HUES48 (cell line): ENCODE measurements at regions not wholly inside any gene's neighbourhood (a gene's known extent, or its start where the extent isn't known, plus 50 kb on each side); places are given as distances from the start of the nearest gene placed in this dataset.

Source experiments
- H3K27ac ChIP-seq: one replicate; pipeline ENCODE4 v1.7.0; 2013; ENCODE audit warnings: low read depth, low read length, inconsistent platforms
- H3K27me3 ChIP-seq: 2 replicates; pipeline ENCODE4 v1.6.1; 2013; ENCODE audit warnings: mild to moderate bottlenecking, low read length; ENCODE audit not compliant: control insufficient read depth, insufficient read depth
- H3K36me3 ChIP-seq: 2 replicates; pipeline ENCODE4 v1.6.1; 2013; ENCODE audit warnings: low read length; ENCODE audit not compliant: control insufficient read depth, insufficient read depth
- H3K4me1 ChIP-seq: 2 replicates; pipeline ENCODE4 v1.6.1; 2013; ENCODE audit warnings: mild to moderate bottlenecking, low read length; ENCODE audit not compliant: control insufficient read depth, insufficient read depth
- H3K4me3 ChIP-seq: 2 replicates; pipeline ENCODE4 v1.5.1; 2013; ENCODE audit warnings: mild to moderate bottlenecking, low read depth, low read length
- H3K9ac ChIP-seq: 2 replicates; pipeline ENCODE4 v1.6.1; 2013; ENCODE audit warnings: mild to moderate bottlenecking, low read depth, low read length, moderate library complexity
- H3K9me3 ChIP-seq: 2 replicates; pipeline ENCODE4 v1.6.1; 2013; ENCODE audit warnings: low read length; ENCODE audit not compliant: control insufficient read depth, insufficient read depth

DNA sequence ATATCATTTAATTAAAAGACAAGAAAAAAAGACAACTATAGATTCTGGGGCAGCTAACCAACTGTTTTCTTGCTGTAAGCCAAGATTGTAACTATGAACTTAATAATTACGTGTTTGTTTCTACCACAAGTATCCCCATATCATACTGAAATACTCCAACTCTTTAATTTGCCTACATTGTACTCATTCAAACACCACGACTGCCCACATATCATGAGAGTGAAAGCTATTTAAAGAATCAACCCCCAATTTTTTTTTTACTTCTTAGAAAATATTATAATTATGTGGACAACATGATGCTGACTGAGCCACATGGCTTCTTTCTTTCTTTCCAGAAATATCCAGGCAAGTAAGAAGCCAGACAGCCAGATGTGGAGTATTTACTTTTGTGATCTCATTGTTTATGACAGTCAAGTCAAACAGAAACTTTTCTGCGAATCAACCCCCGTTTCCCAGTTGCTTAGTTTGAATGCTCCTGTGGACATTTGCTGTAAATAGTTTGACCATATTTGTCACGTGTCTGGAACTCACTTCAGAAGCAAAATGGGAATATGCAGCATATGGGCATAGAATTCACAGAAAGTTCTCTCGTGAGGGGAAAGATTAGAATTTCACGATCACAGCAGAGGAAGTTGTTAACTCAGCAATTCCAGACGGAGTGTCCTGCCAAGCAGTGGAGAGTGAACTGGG, 126.8 kb upstream of the PSMD7 start:
- no peak overlapping the region for H3K4me3 ChIP-seq
- H3K9me3 ChIP-seq = no peaks in the 10 kb centered on the region
- H3K36me3 ChIP-seq = no peaks in the 10 kb centered on the region
- H3K4me1 ChIP-seq = no peaks in the 10 kb centered on the region
- H3K27ac ChIP-seq = no peak overlapping the region
- no peak overlapping the region for H3K9ac ChIP-seq
- H3K27me3 ChIP-seq = no peaks in the 10 kb centered on the region

DNA sequence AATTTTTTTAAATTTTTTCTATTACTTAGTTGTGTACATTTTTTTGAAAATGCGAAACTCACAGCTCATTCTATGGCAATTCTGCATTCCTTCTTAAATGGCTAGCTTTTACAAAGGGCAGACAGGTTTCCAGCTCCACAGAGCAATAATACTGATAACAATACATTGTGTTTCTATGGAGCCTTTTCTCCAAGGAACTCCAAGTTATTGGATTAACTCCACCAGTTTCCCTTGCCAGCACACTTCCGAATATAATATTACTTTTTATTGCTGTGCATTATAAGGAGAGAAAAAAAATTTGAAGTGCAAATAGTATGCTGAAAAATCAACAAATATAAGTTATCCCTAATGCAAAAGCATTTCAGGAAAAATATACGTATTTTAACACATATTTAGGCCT, 127.5 kb upstream of the PSMD7 start:
- Histone ChIP-seq H3K9me3 (no peaks in the 10 kb centered on the region), H3K27ac (no peak overlapping the region), H3K4me1 (no peaks in the 10 kb centered on the region), H3K36me3 (no peaks in the 10 kb centered on the region), H3K4me3 (no peak overlapping the region), H3K9ac (no peak overlapping the region), H3K27me3 (no peaks in the 10 kb centered on the region)

DNA sequence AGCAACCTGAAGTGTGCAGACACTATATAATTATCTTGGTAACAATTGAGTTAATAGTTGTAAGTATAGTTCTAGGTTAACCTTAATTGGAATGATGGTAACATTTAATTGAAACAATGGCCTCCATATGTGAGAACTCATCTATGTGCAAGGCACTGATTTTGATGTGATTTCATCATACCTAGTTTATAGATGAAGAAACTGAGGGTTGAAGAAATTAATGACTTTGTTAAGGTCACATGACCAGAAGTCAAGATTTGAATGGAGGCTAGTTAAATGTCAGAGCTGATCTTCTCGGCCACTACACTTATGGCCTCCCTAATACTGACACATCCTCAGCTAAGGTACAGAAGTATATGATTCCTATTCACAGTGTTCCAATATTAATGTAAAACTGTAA, 128.2 kb upstream of the PSMD7 start:
- Histone ChIP-seq H3K27ac (no peak overlapping the region), H3K4me3 (no peak overlapping the region), H3K27me3 (no peaks in the 10 kb centered on the region), H3K9ac (no peak overlapping the region), H3K36me3 (no peaks in the 10 kb centered on the region), H3K9me3 (no peaks in the 10 kb centered on the region), H3K4me1 (no peaks in the 10 kb centered on the region)

DNA sequence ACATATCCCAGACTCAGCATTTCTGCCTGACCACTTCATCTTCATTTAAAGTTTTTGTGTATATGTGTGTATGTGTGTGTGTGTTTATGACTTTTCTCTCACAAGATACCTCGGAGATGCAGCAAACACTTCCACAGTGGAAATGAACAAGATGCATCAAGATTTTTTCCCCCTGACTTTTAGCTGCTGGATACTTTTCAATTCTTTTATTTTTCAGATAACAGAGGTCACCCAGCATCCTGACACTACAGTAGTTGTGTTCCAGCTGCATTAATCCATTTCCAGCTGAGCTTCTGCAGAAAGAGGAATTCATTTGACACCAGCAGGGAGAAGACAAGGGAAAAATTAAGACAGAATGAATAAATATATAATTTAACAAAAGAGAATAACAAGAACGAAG, 130.2 kb upstream of the PSMD7 start:
- no peak overlapping the region for H3K4me3 ChIP-seq
- no peak overlapping the region for H3K9ac ChIP-seq
- H3K36me3 ChIP-seq = no peaks in the 10 kb centered on the region
- H3K27me3 ChIP-seq = no peaks in the 10 kb centered on the region
- H3K9me3 ChIP-seq = no peaks in the 10 kb centered on the region
- no peak overlapping the region for H3K27ac ChIP-seq
- H3K4me1 ChIP-seq = no peaks in the 10 kb centered on the region

DNA sequence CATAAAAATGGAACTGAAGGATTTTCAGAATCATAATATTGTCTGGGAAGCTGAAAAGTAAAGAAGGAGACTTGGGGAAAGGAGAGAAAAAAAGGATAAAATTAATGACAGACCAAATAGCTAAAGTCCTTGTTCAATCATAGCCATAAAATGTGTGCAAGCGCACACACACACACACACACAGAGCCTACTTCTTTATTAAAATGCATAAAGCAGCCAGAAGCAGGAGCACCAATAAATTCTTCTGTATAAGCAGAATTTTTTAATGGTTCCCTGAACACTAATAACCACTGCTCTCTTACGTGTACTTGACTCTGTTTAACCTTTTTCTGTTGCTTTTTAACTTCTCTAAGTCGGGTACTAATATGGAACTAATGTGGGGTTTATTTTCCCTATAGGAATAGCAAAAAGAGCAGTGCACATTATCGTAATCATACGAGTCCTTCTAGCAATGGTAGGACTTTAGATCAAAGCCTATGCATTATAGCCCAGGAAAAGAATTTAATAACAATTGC, 131.0 kb upstream of the PSMD7 start:
- H3K9ac ChIP-seq = no peak overlapping the region
- H3K36me3 ChIP-seq = no peaks in the 10 kb centered on the region
- no peaks in the 10 kb centered on the region for H3K27me3 ChIP-seq
- no peaks in the 10 kb centered on the region for H3K4me1 ChIP-seq
- no peak overlapping the region for H3K4me3 ChIP-seq
- H3K27ac ChIP-seq = no peak overlapping the region
- H3K9me3 ChIP-seq = peaks cover 1% of the 10 kb centered on the region; the same call in 1 of the 2 replicates

DNA sequence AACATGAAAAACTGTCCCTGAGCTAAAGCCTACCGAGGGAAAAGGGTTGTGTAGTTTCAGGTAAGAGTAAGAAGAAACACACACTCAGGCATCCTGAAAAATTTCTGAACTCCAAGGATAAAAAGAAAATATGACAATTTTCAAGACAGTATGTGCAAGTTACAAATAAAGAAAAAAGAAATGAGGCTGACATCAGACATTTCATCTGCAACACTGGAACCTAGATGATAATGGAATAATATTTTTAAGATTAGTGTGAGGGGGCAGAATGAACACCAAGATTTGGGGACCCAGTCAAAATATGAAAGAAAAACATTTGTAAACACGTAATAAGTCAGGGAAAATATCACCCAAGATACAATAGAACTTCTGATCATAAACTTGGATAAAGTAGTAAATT, 135.9 kb upstream of the PSMD7 start:
- peaks cover 8% of the 10 kb centered on the region; the same call in 1 of the 2 replicates for H3K9me3 ChIP-seq
- no peaks in the 10 kb centered on the region for H3K4me1 ChIP-seq
- H3K9ac ChIP-seq = no peak overlapping the region
- H3K27ac ChIP-seq = no peak overlapping the region
- H3K4me3 ChIP-seq = no peak overlapping the region
- H3K36me3 ChIP-seq = no peaks in the 10 kb centered on the region
- no peaks in the 10 kb centered on the region for H3K27me3 ChIP-seq

DNA sequence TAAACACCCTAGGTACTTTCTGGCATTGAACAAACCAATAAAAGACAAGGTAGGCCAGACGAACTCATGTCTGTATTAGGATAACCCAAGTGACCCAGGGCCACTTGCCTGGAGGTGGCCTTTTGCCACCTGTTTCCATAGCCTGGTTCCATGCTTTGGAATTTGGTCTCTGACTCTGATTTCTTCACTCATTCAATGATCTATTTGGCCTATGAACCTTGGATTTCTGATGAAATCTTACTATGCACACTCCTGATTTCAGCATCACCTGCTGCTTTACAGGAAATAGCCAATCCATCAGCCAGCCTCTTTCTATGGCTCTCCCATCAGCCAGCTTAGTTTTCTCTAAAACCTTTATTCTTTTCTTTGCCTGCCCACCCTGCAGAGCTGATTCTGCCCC, 142.8 kb upstream of the PSMD7 start:
- H3K9me3 ChIP-seq = peaks cover 6% of the 10 kb centered on the region
- H3K27ac ChIP-seq = no peak overlapping the region
- H3K27me3 ChIP-seq = no peaks in the 10 kb centered on the region
- no peaks in the 10 kb centered on the region for H3K4me1 ChIP-seq
- H3K9ac ChIP-seq = no peak overlapping the region
- H3K4me3 ChIP-seq = no peak overlapping the region
- no peaks in the 10 kb centered on the region for H3K36me3 ChIP-seq

DNA sequence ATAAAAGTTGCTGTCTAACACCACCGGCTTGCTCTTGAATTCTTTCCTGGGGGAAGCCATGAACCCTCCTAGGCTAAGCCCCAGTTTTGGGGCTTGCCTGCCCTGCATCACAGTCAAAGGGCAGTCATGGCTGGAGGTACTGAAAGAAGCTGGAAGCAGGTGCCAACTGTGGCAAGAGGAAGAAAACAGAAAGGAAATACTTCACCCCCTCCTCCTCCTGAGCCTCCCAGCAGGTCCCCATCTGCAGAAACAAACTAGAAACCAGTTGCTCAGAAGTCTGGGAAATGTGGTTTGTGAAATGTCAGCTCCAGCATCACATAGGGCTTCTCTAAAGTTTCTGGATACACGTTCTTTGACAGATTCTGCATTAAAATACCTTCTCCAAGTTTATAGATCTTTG, 150.0 kb upstream of the PSMD7 start:
- no peaks in the 10 kb centered on the region for H3K4me1 ChIP-seq
- H3K27ac ChIP-seq = no peak overlapping the region
- H3K9me3 ChIP-seq = peaks cover 4% of the 10 kb centered on the region
- no peaks in the 10 kb centered on the region for H3K36me3 ChIP-seq
- no peak overlapping the region for H3K4me3 ChIP-seq
- H3K27me3 ChIP-seq = no peaks in the 10 kb centered on the region
- H3K9ac ChIP-seq = no peak overlapping the region

DNA sequence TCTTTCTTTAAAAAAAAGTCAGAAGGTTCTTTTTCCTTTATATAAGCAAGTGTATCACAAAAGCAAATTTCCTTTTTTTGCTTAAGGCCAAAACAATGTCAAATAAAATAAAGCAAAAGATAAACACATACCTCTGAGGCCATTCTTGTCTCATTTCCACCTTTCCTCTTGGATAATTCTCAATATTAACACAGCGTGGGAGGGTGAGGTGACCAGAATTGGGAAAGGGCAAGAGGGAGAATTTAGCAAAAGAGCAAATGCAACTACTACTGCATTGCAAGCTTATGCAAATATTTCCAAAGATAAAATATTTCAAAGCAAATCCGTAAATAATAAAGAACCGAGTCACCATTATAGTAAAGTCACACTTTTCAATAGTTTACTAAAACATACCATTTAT, 153.4 kb upstream of the PSMD7 start:
- Histone ChIP-seq H3K4me1 (no peaks in the 10 kb centered on the region), H3K27me3 (no peaks in the 10 kb centered on the region), H3K4me3 (no peak overlapping the region), H3K9ac (no peak overlapping the region), H3K36me3 (no peaks in the 10 kb centered on the region), H3K27ac (no peak overlapping the region), H3K9me3 (peaks cover 3% of the 10 kb centered on the region; the same call in 1 of the 2 replicates)

DNA sequence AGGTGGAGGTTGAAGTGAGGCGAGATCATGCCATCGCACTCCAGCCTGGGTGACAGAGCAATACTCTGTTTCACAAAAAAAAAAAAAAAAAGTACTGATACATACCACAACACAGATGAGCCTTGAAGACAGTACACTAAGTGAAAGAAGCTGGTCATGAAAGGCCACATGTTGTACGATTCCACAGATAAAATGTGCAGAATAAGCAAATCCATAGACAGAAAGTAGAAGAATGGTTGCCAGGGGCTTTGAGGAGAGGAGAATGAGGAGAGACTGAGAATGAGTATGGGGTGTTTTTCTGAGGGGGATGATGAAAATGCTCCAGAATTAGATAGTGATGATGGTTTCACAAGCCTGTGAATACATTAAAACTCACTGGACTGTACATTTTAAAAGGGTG, 155.6 kb upstream of the PSMD7 start:
- H3K36me3 ChIP-seq = no peaks in the 10 kb centered on the region
- peaks cover 3% of the 10 kb centered on the region; the same call in 1 of the 2 replicates for H3K9me3 ChIP-seq
- H3K4me3 ChIP-seq = no peak overlapping the region
- no peak overlapping the region for H3K9ac ChIP-seq
- no peaks in the 10 kb centered on the region for H3K4me1 ChIP-seq
- no peak overlapping the region for H3K27ac ChIP-seq
- H3K27me3 ChIP-seq = no peaks in the 10 kb centered on the region

DNA sequence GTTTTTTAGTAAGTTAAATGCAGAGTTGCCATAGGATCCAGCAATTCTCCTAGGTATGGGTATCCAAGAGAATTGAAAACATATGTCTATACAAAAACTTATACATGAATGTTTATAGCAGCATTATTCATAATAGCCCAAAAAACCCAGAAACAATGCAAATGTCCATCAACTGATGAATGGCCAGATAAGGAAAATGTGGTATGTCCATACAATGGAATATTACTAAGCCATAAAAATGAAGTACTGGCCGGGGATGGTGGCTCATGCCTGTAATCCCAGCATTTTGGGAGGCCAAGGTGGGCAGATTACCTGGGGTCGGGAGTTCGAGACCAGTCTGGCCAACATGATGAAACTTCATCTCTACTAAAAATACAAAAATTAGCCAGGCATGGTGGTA, 156.1 kb upstream of the PSMD7 start:
- Histone ChIP-seq H3K36me3 (no peaks in the 10 kb centered on the region), H3K4me3 (no peak overlapping the region), H3K9ac (no peak overlapping the region), H3K4me1 (no peaks in the 10 kb centered on the region), H3K27ac (no peak overlapping the region), H3K27me3 (no peaks in the 10 kb centered on the region), H3K9me3 (peaks cover 3% of the 10 kb centered on the region; the same call in 1 of the 2 replicates)
